NOMO-1 treated with dmso at 0.1 percent for 144 hours (cell line): ENCODE measurements at regions not wholly inside any gene's neighbourhood (a gene's known extent, or its start where the extent isn't known, plus 50 kb on each side); places are given as distances from the start of the nearest gene placed in this dataset.

ENCODE experiments used
- DNase-seq: peaks from one replicate; lab custom pipeline; 2025; ENCODE audit not compliant: unreplicated experiment; lab: John Stamatoyannopoulos, UW

DNA sequence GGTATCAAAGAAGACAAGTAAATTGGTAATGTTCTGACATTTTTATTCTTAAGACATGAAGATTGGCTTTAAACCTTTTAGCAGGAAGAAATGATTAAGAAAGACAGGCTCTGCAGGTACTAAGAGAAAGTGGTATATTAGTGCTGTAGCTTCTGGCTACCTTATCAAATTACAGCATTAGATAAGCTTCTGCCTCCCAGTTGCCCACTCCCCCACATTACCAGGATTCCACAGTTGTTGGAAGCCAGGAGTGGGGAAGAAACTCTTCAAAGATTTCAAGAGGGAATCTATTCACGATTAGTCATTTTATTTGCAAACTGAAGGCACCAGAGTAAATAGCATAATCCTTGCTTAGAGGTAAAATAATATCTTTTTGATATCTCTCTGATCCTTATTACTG, 274.9 kb downstream of the LMO4 start:
- DNase-seq, result no peak

DNA sequence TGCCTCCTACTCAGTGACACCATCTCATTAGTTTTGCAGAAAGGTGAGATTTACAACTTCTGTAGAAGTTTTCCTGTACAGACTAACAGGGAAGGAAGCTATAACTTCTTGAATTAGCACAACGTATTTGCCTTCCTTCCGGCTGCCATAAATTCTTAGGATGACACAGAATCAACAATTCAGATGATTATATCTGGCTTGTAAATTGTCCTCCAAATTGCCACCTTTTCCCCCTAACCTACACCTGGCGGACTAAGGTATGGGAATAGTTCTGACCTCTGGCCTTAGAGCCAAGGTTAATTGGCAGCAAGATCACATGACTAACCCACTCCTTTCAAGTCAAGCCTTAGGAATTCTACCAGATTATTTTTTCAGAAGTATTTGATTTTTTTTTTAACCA, 284.3 kb downstream of the LMO4 start:
- DNase-seq, result no peak

DNA sequence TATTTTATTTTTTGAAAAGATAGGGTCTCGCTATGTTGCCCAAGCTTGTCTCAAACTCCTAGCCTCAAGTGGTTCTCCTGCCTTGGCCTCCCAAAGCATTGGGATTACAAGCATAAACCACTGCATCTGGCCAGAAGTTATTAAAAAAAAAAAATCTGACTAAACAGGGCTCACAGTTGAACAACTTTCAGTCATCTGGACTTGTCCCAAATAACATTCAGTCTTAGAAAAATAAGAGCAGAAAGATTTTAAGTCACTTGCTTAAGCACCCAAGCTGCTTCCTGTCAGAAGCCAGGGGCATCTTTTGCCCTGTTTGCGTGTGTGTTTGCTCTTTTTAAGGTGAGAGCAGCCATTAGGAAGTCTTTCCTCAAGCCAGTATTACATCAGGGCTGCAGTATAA, 286.8 kb downstream of the LMO4 start:
- DNase-seq, result no peak

DNA sequence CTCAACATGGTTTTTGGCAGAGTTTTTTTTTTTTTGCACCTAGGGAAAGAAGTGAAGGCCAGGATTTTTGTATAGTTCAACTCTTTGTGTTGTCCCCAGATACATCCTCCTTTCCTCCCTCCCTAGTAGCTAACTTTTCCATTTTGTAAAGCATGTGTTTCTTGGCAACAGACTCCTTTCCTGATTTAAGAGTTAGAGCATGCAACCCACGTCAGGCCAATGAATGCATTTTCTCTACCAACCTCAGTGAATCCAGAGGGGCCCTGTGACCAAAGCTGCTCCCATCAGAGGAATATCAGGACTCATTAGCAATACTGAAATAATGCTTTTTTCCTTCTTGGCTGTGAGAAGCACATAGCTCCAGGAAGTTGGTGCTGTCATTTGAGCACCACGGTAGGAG, 287.2 kb downstream of the LMO4 start:
- DNase-seq, result no peak

DNA sequence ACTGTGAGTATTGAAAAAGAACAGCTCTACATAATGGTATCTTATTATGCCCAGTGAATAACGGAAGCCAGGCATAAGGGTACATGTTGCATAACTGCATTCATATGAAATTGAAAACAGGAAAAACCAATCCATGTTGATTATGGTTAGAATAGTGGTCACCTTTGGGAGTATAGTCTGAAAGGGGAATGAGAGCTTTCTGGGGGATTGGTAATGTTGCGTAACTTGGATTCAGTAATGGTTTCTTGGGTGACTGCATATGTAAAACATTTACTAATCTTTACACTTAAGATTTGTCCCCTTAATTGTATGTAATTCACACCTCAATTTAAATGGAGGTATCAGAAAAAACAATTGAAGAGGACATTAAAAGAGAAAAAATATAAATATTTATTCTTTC, 292.1 kb downstream of the LMO4 start:
- no peak for DNase-seq

DNA sequence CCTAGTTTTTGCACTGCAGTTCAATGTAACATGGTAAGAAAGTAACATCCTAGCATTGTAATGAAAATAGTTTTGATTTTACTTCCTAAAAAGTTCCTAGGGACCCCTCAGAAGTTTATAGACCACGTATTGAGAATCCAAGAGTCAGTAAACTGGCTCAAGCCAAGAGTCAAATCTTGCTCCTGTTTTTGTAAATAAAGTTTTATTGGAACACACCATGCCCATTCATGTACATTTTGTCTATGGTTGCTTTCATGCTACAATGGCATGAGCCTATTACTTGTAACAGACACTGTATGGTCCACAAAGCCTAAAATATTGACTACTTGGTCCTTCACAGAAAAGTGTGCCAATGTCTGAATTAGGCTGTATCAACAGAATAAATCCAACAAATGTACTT, 301.0 kb downstream of the LMO4 start:
- DNase-seq, result no peak

DNA sequence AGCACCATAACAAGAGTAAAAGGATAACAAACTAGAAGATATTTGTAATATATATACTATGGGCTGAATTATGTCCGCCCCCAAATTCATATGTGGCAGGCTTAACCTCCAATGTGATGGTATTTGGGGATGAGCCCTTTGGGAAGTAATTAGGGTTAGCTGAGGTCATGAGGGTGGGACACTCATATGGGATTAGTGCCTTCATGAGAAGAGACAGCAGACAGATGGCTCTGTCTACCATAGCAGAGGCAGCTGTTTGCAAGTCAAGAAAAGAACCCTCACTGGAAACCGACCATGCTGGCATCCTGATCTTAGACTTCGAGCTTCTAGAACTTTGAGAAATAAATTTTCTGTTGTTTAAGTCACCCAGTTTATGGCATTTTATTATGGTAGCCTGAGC, 303.6 kb downstream of the LMO4 start:
- DNase-seq, result no peak

DNA sequence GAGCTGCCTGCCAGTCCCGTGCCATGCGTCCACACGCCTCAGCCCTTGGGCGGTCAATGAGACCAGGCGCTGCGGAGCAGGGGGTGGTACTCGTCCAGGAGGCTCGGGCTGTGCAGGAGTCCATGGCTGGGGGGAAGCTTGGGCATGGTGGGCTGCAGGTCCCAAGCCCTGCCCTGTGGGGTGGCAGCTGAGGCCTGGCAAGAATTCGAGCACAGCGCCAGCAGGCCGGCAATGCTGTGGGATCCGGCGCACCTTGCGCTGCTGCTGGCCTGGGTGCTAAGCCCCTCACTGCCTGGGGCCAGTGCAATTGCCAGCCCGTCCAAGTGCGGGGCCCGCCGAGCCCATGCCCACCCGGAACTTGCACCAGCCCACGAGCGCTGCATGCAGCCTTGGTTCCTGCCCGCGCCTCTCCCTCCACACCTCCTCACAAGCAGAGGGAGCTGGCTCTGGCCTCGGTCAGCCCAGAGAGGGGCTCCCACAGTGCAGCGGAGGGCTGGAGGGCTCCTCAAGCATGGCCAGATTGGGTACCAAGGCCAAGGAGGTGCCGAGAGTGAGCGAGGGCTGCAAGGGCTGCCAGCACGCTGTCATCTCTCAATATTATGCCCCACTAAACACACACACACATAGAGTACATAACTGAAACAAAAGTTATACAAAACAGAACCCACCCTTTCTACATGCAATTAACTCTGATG, 307.7 kb downstream of the LMO4 start:
- DNase-seq, result no peak

DNA sequence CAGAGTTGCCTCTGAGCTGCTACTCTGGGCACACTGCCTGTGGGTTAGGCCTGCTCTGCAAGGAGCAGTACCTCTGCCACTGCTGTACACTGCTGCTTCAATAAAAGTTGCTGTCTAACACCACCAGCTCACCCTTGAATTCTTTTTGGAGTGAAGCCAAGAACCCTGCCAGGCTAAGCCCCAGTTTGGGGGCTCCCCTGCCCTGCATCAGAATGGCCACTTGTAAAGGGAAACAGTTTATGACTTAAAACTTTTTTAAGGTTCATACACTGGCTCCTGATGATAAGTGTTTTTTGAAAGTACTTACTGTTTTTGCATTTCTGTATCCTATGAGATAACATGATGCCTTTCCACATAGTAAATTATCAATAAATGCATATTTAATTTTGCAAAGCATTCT, 310.0 kb downstream of the LMO4 start:
- no peak for DNase-seq

DNA sequence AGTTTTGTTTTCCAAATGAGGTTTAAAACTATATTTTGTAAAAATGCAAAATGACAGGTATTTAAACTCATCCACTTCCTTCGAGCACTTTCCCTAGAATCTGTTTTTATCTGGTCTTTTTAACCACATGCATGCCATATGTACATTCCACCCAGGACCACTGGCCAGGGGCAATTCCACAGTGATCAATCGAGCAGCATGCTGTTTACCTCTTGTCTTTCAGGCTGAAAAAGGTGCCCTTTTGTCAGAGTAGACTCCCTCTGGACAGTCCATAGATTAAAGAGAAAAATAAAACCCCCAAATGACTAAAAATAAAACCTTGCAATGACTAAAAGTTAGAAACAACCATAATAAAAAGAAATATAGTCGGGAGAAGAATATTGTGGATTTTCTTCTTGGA, 313.3 kb downstream of the LMO4 start:
- DNase-seq, result no peak

DNA sequence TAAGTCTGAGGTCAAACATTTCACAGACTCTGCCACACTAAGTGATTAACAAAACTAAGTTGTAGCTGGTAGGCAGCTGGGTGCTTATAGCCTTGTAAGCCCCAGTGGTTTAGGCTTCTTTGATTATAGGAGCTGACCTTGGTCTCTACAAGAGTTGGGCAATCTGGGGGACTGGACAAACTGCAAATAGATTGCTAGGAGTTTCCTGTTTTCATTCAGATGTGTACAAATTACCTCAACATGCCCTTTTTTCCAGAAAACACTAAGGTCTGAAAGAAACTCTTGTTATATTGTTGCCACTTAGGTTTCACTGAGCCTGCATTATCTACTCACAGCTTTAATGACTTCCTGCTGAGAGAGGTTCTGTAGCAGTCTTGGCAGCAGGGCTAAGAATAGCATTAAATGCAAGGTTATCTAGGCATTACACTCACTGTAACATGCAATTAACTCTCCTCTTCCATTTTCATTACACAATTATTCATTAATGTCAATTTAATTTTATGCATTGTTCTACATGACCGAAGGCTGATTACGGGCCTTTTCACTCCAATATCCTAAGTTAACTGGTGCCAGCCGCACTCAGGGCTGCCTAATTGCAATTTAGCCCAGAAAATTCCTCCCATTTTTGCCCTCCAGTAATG, 314.0 kb downstream of the LMO4 start:
- DNase-seq, result peak; percentile 17

DNA sequence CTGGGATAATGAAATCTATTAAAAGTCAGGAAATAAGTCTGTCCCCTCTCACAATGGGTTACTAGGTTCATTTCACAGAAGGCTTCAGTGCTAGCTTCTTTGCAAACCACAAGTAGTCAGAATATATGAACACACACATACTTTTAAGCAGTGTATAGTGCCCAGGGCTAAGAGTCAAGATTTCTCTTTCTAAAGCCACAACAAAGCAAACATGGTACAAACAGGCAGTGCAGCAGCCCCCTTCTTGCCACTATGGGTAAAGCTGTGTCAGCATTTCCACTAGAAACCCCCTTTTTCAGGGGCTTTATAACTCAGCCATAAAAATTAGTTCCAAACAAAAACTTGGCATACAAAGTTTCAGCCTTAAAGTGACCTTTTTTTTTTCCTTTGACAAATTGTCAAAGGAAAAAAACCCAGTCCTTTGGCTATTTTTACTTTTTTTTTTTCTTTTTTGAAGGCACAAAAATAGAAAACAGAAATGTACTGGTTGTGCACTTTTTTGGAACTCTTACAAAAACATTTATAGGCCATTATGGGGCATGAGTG, 315.4 kb downstream of the LMO4 start:
- DNase-seq, result no peak

DNA sequence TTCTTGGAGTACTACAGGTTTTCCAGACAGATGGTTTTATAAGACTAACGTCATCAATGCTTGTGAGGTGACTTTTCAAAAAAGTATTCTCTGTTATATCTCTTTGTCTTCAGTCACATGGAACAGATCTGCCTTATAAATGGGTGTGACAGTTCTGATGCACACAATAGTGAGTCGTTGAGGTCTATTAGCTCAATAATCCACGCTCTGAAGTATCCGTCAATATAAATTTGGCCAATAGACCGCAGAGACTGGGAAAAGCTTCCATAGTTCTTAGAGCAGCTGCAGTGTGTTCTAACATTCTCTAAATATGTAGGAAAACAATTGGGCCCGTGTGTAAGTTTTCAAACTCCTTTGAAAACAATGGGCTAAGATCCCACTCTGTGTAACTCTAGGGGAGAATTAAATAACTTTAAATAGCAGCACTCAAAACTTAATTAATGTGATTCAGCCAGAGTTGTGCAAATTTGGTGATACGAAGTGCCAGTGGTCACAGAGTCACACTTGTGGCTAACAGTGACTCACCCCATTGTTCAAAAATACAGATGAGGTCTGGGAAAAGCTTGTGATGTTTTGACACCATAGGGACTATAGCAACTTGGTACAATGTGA, 316.0 kb downstream of the LMO4 start:
- no peak for DNase-seq

DNA sequence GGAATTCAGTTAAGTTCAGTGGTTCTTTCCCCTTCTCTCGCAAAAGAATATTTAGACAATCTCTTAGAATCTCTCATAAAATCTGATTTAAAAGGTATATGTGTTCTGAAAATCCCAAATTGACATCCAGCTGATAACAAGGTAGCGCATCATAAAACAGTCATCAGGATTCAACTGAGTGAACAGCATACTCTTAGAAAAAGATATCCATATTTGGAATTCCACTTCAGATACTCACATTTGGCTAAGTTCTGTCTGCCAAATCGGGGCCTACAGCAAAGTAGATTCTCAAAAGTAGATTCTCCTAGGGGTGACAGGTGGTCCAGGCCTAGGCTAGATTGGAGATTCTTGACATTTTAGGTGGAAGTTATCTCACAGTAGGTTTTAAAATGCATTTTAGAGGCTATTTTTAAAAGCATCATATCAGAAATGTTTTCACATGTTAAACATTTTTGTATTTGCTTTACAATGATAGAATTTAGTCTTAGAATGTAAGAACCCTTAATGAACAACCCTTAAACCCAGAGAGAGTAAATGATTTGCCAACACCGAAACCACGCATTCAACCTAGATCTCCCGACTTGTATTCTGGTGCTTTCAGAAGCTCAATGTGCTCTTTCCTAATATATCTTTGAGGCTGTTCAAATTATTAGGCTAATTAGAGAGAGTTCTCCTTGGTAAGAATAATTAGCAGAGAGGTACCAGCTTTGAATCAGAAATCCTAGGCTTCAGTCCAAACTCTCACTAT, 318.9 kb downstream of the LMO4 start:
- no peak for DNase-seq

DNA sequence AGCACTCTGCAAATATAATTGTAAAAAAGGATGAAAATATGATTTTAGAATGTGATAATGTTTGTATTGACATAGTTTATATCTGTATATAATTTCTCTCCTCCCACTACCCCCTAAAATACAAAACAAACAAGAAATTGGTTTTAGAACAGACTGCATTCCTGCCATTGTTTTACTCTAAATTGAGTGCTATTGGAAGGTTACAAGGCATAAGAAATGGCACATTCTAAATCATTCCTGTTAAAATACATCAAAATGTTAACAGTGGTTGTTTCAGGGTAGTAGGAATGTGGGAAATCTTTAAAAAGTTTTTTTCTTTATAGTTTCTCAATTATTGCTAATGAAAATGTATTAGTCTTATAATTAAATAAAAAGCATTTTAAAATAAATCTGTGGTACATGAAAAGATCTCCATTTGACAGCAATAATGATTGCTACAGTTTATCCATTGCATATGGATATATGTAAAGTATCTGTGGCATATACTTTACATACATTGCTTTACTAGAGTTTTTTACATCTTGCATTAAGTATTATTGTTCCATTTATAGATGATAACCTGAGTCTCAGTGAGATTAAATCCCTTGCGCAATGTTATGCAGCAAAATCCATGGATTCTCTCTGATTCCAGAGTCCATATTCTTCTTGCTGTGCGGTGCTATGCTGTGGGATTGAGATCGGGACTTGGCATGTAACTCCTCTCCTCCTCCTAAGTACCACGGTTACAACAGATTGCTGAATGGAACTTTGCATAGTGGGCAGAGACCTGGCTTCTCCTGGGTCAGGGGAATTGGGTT, 319.8 kb downstream of the LMO4 start:
- no peak for DNase-seq

DNA sequence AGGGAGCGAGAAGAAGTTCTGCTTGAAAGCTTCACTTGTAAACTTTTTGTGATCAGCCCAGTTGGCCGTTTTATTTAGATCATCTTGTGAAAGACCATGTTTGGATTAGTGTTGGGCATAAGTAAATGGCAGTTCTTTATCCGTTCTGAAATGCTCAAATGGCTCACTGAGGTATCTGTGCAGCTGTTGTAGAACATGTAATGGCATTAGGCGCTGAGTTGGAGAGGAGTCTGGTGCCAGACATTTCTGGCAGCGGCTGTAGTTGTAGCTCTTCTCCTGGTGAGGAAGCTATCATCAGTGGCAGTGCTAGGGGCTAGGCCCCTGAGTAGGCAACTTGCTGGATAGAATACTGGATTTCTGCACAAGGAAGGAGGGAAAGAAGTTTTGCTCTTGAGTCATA, 321.6 kb downstream of the LMO4 start:
- DNase-seq, result no peak

DNA sequence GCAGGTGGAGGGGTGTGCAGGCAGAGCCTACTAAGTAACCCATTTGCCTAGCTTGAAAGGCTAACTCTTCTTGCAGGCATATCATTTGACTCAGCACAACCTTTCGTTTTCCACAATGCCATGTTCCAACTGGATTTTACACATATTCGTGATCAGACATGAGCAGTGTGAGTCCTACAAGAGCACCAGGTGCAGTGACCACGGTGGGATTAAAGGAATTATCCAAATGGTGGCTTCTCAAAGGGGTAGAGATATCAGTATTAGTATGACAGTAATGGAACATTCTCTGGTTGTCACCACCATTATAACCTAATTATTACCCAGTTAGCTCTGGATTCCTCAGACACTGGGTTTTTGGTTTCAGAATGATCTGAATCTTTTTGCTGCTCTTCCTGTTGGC, 323.5 kb downstream of the LMO4 start:
- DNase-seq, result no peak

DNA sequence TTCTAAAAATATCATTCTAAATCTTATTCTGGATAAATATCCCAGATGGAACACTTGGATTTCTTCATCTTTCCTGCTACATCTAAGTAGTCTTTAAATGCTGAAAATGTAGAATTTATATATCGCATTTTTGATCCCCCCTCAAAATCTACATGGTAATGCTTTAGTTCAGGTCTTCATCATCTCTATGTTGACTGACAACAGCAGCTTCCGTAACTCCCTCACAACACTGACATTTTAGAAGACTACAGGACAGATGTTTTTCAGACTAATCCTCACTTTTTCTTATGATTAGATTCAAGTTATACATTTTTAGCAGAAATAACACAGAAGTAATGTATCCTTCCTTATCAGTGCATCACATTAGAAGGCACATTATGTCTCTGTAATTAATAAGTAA, 336.5 kb downstream of the LMO4 start:
- DNase-seq, result no peak

DNA sequence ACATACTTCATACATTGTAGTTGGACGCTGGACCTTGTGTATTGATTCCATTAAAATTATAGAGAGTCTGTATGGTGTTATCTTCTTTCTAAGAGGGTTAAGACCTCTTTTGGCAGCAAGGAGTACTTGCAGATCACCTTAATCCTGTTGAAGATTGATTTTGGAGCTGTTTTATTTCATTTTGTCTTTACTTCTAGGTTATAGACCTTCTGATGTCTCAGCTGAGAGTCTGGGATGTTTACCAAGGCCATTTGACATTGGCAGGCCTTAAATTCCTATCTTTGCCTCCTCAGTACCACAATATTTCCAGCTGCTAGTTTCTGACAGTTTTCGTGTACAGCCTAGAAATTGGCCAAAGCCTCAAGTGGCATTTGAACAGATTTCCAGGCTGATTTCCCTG, 338.0 kb downstream of the LMO4 start:
- no peak for DNase-seq

DNA sequence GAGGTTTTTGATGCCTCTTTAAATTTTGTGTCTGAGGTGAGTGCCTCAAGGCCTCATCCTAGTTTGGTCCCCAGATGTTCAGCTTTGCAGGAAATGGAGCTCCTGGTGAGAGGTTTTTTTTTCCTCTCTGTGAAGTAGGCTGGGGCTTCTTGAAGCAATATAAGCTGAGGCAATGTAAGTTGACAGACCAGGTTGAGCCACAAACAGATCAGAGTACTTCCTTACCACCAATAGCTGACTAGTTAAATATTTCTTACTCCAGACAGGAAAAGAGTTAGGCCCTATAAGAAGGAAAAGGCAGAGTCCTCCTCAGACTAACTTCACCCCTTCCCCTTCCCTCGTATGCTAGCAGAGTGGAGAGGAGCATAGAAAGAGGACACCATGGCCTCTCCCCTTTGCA, 341.0 kb downstream of the LMO4 start:
- DNase-seq, result no peak

DNA sequence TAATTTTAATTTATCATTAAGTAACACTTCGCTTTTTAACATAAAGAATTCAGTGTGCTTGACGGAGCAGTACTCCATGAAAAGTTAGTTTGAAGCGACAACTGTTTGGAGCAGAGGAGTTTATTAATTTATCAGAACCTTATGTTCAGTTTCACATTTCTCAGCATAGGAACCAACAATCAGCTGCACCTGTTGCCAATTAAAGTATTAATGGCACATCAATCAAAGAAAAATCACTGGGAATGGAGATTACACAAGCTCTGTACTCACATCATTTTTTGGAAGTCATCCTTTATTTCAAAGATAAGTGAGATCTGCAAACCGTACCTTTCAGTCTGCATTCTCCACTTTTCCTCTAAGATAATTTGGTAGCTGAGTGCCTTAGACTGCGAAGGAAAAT, 344.6 kb downstream of the LMO4 start:
- no peak for DNase-seq
